PC-3 (cell line): ENCODE measurements at regions not wholly inside any gene's neighbourhood (a gene's known extent, or its start where the extent isn't known, plus 50 kb on each side); places are given as distances from the start of the nearest gene placed in this dataset.

Experiments used
- ATAC-seq: fragments of 200-7000 bp; cut with Tn5 transposase; 2 replicates; pipeline ENCODE4 v1.9.1; 2020; ENCODE audit warnings: mild to moderate bottlenecking, moderate library complexity
- BruUV-seq: library from RNA; stranded (reverse); fragments of 400-500 nt; replicated peaks from 2 replicates; lab custom pipeline; 2021; lab: Mats Ljungman, UMichigan
- CTCF ChIA-PET: fragments of 300-600 bp; sonication (Branson Sonifier 250); formaldehyde crosslinking; loops from one replicate; lab custom pipeline; 2022; ENCODE audit warnings: antibody characterized with exemption; lab: Charles Lee
- POLR2A ChIA-PET: fragments of 300-600 bp; sonication (Branson Sonifier 250); formaldehyde crosslinking; loops from one replicate; lab custom pipeline; 2022; ENCODE audit warnings: antibody characterized with exemption; ENCODE audit not compliant: unreplicated experiment; lab: Charles Lee
- DNase-seq: peaks from one replicate; pipeline ENCODE4 v3.0.0-alpha.2; 2015
- H2AFZ ChIP-seq: fragments of 300-600 bp; sonication (generic); 2 replicates; pipeline ENCODE4 v1.6.0; 2016; ENCODE audit warnings: antibody characterized with exemption, low read length
- H3F3A ChIP-seq: fragments of 300-600 bp; sonication (generic); one replicate; pipeline ENCODE4 v1.6.0; 2017; ENCODE audit warnings: antibody characterized with exemption, low read length, control low read depth, mild to moderate bottlenecking; ENCODE audit not compliant: unreplicated experiment
- H3K27ac ChIP-seq: fragments of 300-600 bp; sonication (generic); 2 replicates; pipeline ENCODE4 v1.5.1; 2016; ENCODE audit warnings: mild to moderate bottlenecking, low read length
- H3K27me3 ChIP-seq: fragments of 300-600 bp; sonication (generic); 2 replicates; pipeline ENCODE4 v1.6.1; 2016; ENCODE audit warnings: low read length, mixed read lengths
- H3K36me3 ChIP-seq: fragments of 300-600 bp; sonication (generic); 2 replicates; pipeline ENCODE4 v1.6.1; 2016; ENCODE audit warnings: low read depth, mixed run types, low read length, mixed read lengths
- H3K4me1 ChIP-seq: fragments of 300-600 bp; sonication (generic); 2 replicates; pipeline ENCODE4 v1.5.1; 2016; ENCODE audit warnings: low read length; ENCODE audit not compliant: insufficient read depth
- H3K4me2 ChIP-seq: fragments of 300-600 bp; sonication (generic); 2 replicates; pipeline ENCODE4 v1.6.0; 2016; ENCODE audit warnings: low read length
- H3K4me3 ChIP-seq: fragments of 300-600 bp; sonication (generic); 2 replicates; pipeline ENCODE4 v1.5.1; 2016; ENCODE audit warnings: mild to moderate bottlenecking, low read length, mixed read lengths
- H3K79me2 ChIP-seq: fragments of 300-600 bp; sonication (generic); 2 replicates; pipeline ENCODE4 v1.6.1; 2017; ENCODE audit warnings: low read length, mixed read lengths
- H3K9ac ChIP-seq: fragments of 300-600 bp; sonication (generic); 2 replicates; pipeline ENCODE4 v1.6.0; 2016; ENCODE audit warnings: mild to moderate bottlenecking, low read length
- H3K9me2 ChIP-seq: fragments of 300-600 bp; sonication (generic); replicated peaks from 2 replicates; pipeline ENCODE4 v1.6.1; 2016; ENCODE audit warnings: mixed run types, low read length, mixed read lengths
- H3K9me3 ChIP-seq: fragments of 300-600 bp; sonication (generic); 2 replicates; pipeline ENCODE4 v1.6.1; 2016; ENCODE audit warnings: low read length, mixed read lengths
- H4K20me1 ChIP-seq: fragments of 300-600 bp; sonication (generic); 2 replicates; pipeline ENCODE4 v1.6.1; 2016; ENCODE audit warnings: low read length, mixed read lengths
- EZH2 ChIP-seq: fragments of 300-600 bp; sonication (generic); IDR thresholded peaks from one replicate; pipeline ENCODE4 v1.6.1; 2017; ENCODE audit warnings: antibody characterized with exemption, mild to moderate bottlenecking, low read length; ENCODE audit not compliant: unreplicated experiment
- EZH2phosphoT487 ChIP-seq: fragments of 300-600 bp; sonication (generic); IDR thresholded peaks from 2 replicates; pipeline ENCODE4 v1.6.1; 2018; ENCODE audit warnings: mild to moderate bottlenecking, antibody characterized with exemption, low read length, borderline replicate concordance
- intact Hi-C: fragments of 100-400 bp; cut with micrococcal nuclease; formaldehyde crosslinking; loops from 2 replicates; pipeline ENCODE4 v1.9.0; 2023
- TF ChIP-seq, protein P1 (sequence below): fragments of 300-600 bp; sonication (generic); conservative IDR thresholded peaks from 2 replicates; pipeline ENCODE4 v1.5.1; 2017; ENCODE audit warnings: antibody characterized with exemption, low read depth, mild to moderate bottlenecking, low read length

DNA sequence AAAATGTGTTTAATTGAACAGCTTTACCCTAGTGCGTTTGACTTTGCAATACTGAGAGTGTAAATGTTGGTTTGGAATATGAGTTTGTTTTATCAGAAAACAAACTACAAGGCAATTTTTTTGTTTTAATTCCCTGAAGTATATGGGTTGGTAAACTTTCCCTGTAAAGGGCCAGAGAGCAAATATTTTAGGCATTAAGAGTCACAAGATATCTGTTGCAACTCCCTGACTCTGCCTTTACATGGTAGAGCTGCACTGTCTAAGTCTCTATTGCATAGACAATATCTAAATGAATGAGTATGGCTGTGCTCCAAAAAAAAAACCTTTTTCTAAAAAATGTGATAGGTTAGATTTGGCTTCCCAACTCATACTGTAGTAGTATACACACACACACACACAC is 115.1 kb upstream of the PBX1 start:
- Histone ChIP-seq H3K9me2 (no peaks in the 10 kb centered on the region), H3K79me2 (no peaks in the 10 kb centered on the region), H4K20me1 (no peaks in the 10 kb centered on the region), H3K9me3 (no peaks in the 10 kb centered on the region), H3K4me3 (no peak overlapping the region), H3F3A (no peaks in the 10 kb centered on the region), H3K36me3 (no peaks in the 10 kb centered on the region), H3K4me2 (no peak overlapping the region), H2AFZ (no peak overlapping the region), H3K9ac (no peak overlapping the region), H3K4me1 (no peaks in the 10 kb centered on the region), H3K27ac (no peak overlapping the region), H3K27me3 (peaks cover 6% of the 10 kb centered on the region)
- no TSS peak for BruUV-seq
- no peak for DNase-seq
- ChIA-PET CTCF (no interaction called here), POLR2A (no interaction called here)
- TF ChIP-seq EZH2phosphoT487, result no peak
- TF ChIP-seq, protein P1, sequence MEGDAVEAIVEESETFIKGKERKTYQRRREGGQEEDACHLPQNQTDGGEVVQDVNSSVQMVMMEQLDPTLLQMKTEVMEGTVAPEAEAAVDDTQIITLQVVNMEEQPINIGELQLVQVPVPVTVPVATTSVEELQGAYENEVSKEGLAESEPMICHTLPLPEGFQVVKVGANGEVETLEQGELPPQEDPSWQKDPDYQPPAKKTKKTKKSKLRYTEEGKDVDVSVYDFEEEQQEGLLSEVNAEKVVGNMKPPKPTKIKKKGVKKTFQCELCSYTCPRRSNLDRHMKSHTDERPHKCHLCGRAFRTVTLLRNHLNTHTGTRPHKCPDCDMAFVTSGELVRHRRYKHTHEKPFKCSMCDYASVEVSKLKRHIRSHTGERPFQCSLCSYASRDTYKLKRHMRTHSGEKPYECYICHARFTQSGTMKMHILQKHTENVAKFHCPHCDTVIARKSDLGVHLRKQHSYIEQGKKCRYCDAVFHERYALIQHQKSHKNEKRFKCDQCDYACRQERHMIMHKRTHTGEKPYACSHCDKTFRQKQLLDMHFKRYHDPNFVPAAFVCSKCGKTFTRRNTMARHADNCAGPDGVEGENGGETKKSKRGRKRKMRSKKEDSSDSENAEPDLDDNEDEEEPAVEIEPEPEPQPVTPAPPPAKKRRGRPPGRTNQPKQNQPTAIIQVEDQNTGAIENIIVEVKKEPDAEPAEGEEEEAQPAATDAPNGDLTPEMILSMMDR, result no peak
- TF ChIP-seq EZH2, result no peak
- ATAC-seq, result no peak
- intact Hi-C loops, result no loop called here

DNA sequence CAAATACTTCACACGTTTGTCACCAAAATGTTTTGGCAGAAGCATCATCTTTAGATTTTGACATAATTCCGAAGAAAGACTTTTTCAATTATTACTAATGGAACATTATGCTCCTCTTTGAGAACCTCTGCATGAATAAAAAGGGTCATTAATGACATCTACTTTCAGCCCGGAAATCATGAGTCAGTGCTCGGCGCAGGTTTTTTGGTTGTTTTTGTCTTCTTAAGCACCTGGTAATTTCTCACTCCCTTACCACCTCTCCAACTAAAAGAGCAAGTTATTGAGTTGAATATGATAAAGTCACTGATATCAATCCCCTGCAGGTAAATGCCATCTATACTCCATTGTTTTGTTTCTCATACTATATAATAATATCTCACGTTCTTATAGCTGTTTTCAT is 113.0 kb upstream of the PBX1 start:
- Histone ChIP-seq H3K27me3 (peaks cover 6% of the 10 kb centered on the region), H3F3A (no peaks in the 10 kb centered on the region), H3K9ac (no peak overlapping the region), H3K4me1 (no peaks in the 10 kb centered on the region), H3K79me2 (no peaks in the 10 kb centered on the region), H3K36me3 (no peaks in the 10 kb centered on the region), H3K4me3 (no peak overlapping the region), H2AFZ (no peak overlapping the region), H3K9me3 (no peaks in the 10 kb centered on the region), H3K27ac (no peak overlapping the region), H4K20me1 (no peaks in the 10 kb centered on the region), H3K4me2 (no peak overlapping the region), H3K9me2 (no peaks in the 10 kb centered on the region)
- ChIA-PET CTCF (no interaction called here), POLR2A (no interaction called here)
- DNase-seq, result no peak
- no TSS peak for BruUV-seq
- intact Hi-C loops, result no loop called here
- TF ChIP-seq EZH2 (no peak), EZH2phosphoT487 (no peak)
- TF ChIP-seq, protein P1, result no peak
- ATAC-seq, result no peak

DNA sequence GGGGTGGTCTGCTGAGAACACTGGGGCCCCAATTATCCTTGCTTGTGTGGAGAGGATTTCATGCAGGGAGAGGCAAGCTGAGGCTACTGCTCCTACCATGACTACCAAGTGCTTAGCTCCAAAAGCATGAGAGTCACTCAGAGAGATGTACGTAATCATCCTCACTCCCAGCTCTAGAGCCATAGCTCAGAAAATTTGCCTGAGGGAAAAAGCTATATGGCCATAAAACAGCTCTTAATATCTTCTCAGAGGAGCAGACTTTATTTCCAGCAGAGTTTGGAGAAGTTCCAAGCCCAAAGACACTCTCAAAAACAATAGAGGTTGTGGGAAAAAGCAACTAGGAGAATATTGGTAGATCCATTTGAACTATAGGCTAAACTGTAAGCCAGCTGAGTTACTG is 106.4 kb upstream of the PBX1 start:
- Histone ChIP-seq H3K9ac (no peak overlapping the region), H3K4me1 (no peaks in the 10 kb centered on the region), H3F3A (no peaks in the 10 kb centered on the region), H3K79me2 (no peaks in the 10 kb centered on the region), H3K4me2 (no peak overlapping the region), H3K9me2 (no peaks in the 10 kb centered on the region), H3K4me3 (no peak overlapping the region), H2AFZ (no peak overlapping the region), H3K27me3 (peaks cover 3% of the 10 kb centered on the region; the same call in 1 of the 2 replicates), H3K9me3 (no peaks in the 10 kb centered on the region), H3K36me3 (no peaks in the 10 kb centered on the region), H3K27ac (no peak overlapping the region), H4K20me1 (no peaks in the 10 kb centered on the region)
- CTCF ChIA-PET, result interaction anchor here (0.7 kb wide), 1 partner anchor 296 kb away, joined by 3 read pairs; no protein-coding TSS in a partner anchor
- intact Hi-C loops, result no loop called here
- no TSS peak for BruUV-seq
- POLR2A ChIA-PET, result no interaction called here
- ATAC-seq (no peak), DNase-seq (no peak)
- no peak for TF ChIP-seq EZH2
- TF ChIP-seq, protein P1, result no peak
- no peak for TF ChIP-seq EZH2phosphoT487
